Breast epithelium (tissue), 3 donors: ENCODE measurements at regions not wholly inside any gene's neighbourhood (a gene's known extent, or its start where the extent isn't known, plus 50 kb on each side); places are given as distances from the start of the nearest gene placed in this dataset.

Source experiments
- POLR2AphosphoS5 ChIP-seq, 3 donors: sonication (generic); formaldehyde crosslinking; IDR thresholded peaks; one replicate each; pipeline ENCODE4 v1.6.1; 2017; ENCODE audit warnings: antibody characterized with exemption in 3 of 3
- TF ChIP-seq, protein P1 (sequence below), 3 donors: fragments of 450-650 bp; IDR thresholded peaks; one replicate each; pipeline ENCODE4 v1.5.1; 2016 to 2017; ENCODE audit warnings: antibody characterized with exemption in 3 of 3, mild to moderate bottlenecking in 3 of 3, moderate library complexity in 3 of 3

DNA sequence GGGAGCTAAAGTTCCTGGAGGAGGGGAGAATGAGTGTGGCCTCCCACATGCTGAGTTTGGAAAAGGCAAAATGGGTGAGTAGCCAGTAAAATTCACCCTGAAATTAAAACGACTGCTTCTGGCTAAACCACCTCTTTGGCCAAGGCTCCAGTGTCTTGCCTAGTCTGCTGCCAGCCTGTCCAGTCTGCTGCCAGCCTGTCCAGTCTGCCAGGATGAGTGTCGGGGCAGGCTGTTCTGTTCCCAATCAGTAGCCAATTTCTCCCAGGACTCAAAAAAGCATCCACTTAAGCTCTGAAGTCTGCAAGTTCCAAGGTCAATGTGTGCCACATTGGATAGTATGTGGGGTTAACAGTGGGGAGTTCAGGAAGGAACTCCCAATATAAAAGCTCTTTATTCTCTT, 134.6 kb upstream of the KLHL29 start:
- TF ChIP-seq POLR2AphosphoS5 (IDR thresholded peaks at IDR 0.05): no peak
- TF ChIP-seq, protein P1, sequence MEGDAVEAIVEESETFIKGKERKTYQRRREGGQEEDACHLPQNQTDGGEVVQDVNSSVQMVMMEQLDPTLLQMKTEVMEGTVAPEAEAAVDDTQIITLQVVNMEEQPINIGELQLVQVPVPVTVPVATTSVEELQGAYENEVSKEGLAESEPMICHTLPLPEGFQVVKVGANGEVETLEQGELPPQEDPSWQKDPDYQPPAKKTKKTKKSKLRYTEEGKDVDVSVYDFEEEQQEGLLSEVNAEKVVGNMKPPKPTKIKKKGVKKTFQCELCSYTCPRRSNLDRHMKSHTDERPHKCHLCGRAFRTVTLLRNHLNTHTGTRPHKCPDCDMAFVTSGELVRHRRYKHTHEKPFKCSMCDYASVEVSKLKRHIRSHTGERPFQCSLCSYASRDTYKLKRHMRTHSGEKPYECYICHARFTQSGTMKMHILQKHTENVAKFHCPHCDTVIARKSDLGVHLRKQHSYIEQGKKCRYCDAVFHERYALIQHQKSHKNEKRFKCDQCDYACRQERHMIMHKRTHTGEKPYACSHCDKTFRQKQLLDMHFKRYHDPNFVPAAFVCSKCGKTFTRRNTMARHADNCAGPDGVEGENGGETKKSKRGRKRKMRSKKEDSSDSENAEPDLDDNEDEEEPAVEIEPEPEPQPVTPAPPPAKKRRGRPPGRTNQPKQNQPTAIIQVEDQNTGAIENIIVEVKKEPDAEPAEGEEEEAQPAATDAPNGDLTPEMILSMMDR (IDR thresholded peaks at IDR 0.05): no peak
